ENCODE measurements at regions not wholly inside any gene's neighbourhood (a gene's known extent, or its start where the extent isn't known, plus 50 kb on each side); places are given as distances from the start of the nearest gene placed in this dataset.

- no peak for DNase-seq
Measured at GRCh38 chr2:66382091-66382490, 52.8 kb upstream of the MEIS1 start.

- no peak for DNase-seq
Measured at GRCh38 chr2:66379473-66379872, 55.5 kb upstream of the MEIS1 start.

GRCh38 chr2:66377832-66378231, 57.1 kb upstream of the MEIS1 start:
- no peak for DNase-seq

- no peak for DNase-seq
Measured at GRCh38 chr2:66370824-66371223, 64.1 kb upstream of the MEIS1 start.

- DNase-seq, result no peak
Measured at GRCh38 chr2:66366619-66367018, 68.3 kb upstream of the MEIS1 start.

GRCh38 chr2:66364495-66365333, 70.2 kb upstream of the MEIS1 start:
- DNase-seq, result peak; percentile 63

- no peak for DNase-seq
Measured at GRCh38 chr2:66362701-66363100, 72.2 kb upstream of the MEIS1 start.

GRCh38 chr2:66346231-66346664, 88.7 kb upstream of the MEIS1 start:
- DNase-seq, result no peak

- DNase-seq, result no peak
Measured at GRCh38 chr2:66344087-66344663, 90.8 kb upstream of the MEIS1 start.

- DNase-seq, result no peak
Measured at GRCh38 chr2:66343259-66343658, 91.7 kb upstream of the MEIS1 start.

GRCh38 chr2:66340521-66340920, 94.4 kb upstream of the MEIS1 start:
- DNase-seq, result no peak

GRCh38 chr2:66334237-66335029, 100.5 kb upstream of the MEIS1 start:
- DNase-seq, result no peak

- DNase-seq, result no peak
Measured at GRCh38 chr2:66331176-66331575, 103.7 kb upstream of the MEIS1 start.

- no peak for DNase-seq
Measured at GRCh38 chr2:66329081-66329605, 105.8 kb upstream of the MEIS1 start.

- DNase-seq, result no peak
Measured at GRCh38 chr2:66327066-66327740, 107.7 kb upstream of the MEIS1 start.

- DNase-seq, result no peak
Measured at GRCh38 chr2:66324909-66325528, 109.9 kb upstream of the MEIS1 start.

GRCh38 chr2:66324356-66324755, 110.6 kb upstream of the MEIS1 start:
- no peak for DNase-seq

GRCh38 chr2:66323406-66323805, 111.5 kb upstream of the MEIS1 start:
- DNase-seq, result no peak

- DNase-seq, result no peak
Measured at GRCh38 chr2:66322506-66323260, 112.2 kb upstream of the MEIS1 start.

GRCh38 chr2:66318009-66318561, 116.8 kb upstream of the MEIS1 start:
- DNase-seq, result no peak

GRCh38 chr2:66317268-66317890, 117.5 kb upstream of the MEIS1 start:
- no peak for DNase-seq
